Liver (tissue), 8 donors: ENCODE measurements at regions not wholly inside any gene's neighbourhood (a gene's known extent, or its start where the extent isn't known, plus 50 kb on each side); places are given as distances from the start of the nearest gene placed in this dataset.

Experiments used
- DNase-seq: peaks from one replicate; pipeline ENCODE4 v3.0.0-alpha.2; 2017; ENCODE audit warnings: low spot score
- H3K27ac ChIP-seq, 2 donors: one replicate each; pipeline ENCODE4 v1.7.0; 2013; ENCODE audit warnings: inconsistent platforms in 2 of 2, low read length in 2 of 2, control low read depth in 1 of 2, low read depth in 1 of 2, mild to moderate bottlenecking in 1 of 2
- H3K27me3 ChIP-seq, 4 donors: one replicate each; pipeline versions ENCODE4 v1.6.1 to v1.7.0; 2013; ENCODE audit warnings: low read length in 3 of 4, inconsistent platforms in 1 of 4, mild to moderate bottlenecking in 1 of 4, moderate library complexity in 1 of 4; ENCODE audit not compliant: control insufficient read depth in 4 of 4, insufficient read depth in 4 of 4
- H3K36me3 ChIP-seq, 4 donors: one replicate each; pipeline versions ENCODE4 v1.6.1 to v1.7.0; 2013; ENCODE audit warnings: low read length in 3 of 4, mild to moderate bottlenecking in 3 of 4, low read depth in 1 of 4, moderate library complexity in 1 of 4; ENCODE audit not compliant: control insufficient read depth in 4 of 4, insufficient read depth in 3 of 4
- H3K4me1 ChIP-seq, 4 donors: one replicate each; pipeline versions ENCODE4 v1.6.1 to v1.7.0; 2013; ENCODE audit warnings: low read length in 3 of 4, mild to moderate bottlenecking in 3 of 4, moderate library complexity in 1 of 4; ENCODE audit not compliant: control insufficient read depth in 4 of 4, insufficient read depth in 4 of 4
- H3K4me3 ChIP-seq, 3 donors: one replicate each; pipeline versions ENCODE4 v1.6.1 to v1.7.0; 2013; ENCODE audit warnings: low read length in 3 of 3, control low read depth in 1 of 3, low read depth in 1 of 3, mild to moderate bottlenecking in 1 of 3
- H3K9ac ChIP-seq, 2 donors: one replicate each; pipeline ENCODE4 v1.7.0; 2013; ENCODE audit warnings: low read length in 2 of 2, mild to moderate bottlenecking in 2 of 2, moderate library complexity in 2 of 2, control low read depth in 1 of 2, low read depth in 1 of 2
- H3K9me3 ChIP-seq, 4 donors: one replicate each; pipeline versions ENCODE4 v1.6.1 to v1.7.0; 2013; ENCODE audit warnings: low read length in 3 of 4; ENCODE audit not compliant: control insufficient read depth in 4 of 4
- EGR1 ChIP-seq, 2 donors: IDR thresholded peaks; 2 replicates each; pipeline ENCODE4 v1.6.1; 2016 to 2018; ENCODE audit warnings: antibody characterized with exemption in 2 of 2, low read depth in 2 of 2
- FOXA1 ChIP-seq: IDR thresholded peaks from 2 replicates; pipeline ENCODE4 v1.6.1; 2016; ENCODE audit warnings: antibody characterized with exemption
- FOXA2 ChIP-seq: IDR thresholded peaks from 2 replicates; pipeline ENCODE4 v1.6.1; 2016; ENCODE audit warnings: antibody characterized with exemption
- GABPA ChIP-seq, 2 donors: IDR thresholded peaks in 1 of 2; conservative IDR thresholded peaks in 1 of 2; 2 replicates each; pipeline ENCODE4 v1.6.1; 2016; ENCODE audit warnings: antibody characterized with exemption in 2 of 2, mild to moderate bottlenecking in 1 of 2, moderate library complexity in 1 of 2
- HNF4A ChIP-seq, 2 donors: conservative IDR thresholded peaks; 2 replicates each; pipeline ENCODE4 v1.6.1; 2016; ENCODE audit warnings: antibody characterized with exemption in 2 of 2, mild to moderate bottlenecking in 2 of 2
- HNF4G ChIP-seq: IDR thresholded peaks from 2 replicates; pipeline ENCODE4 v1.6.1; 2016; ENCODE audit warnings: antibody characterized with exemption
- JUND ChIP-seq, 2 donors: IDR thresholded peaks; 2 replicates each; pipeline ENCODE4 v1.6.1; 2016; ENCODE audit warnings: antibody characterized with exemption in 2 of 2
- NR2F2 ChIP-seq: IDR thresholded peaks from 2 replicates; pipeline ENCODE4 v1.6.1; 2016; ENCODE audit warnings: antibody characterized with exemption
- RAD21 ChIP-seq, 2 donors: IDR thresholded peaks; 2 replicates each; pipeline ENCODE4 v1.6.1; 2016; ENCODE audit warnings: antibody characterized with exemption in 2 of 2, mild to moderate bottlenecking in 2 of 2
- RXRA ChIP-seq, 2 donors: IDR thresholded peaks; 2 replicates each; pipeline ENCODE4 v1.6.1; 2017 to 2018; ENCODE audit warnings: antibody characterized with exemption in 2 of 2, mild to moderate bottlenecking in 1 of 2
- SP1 ChIP-seq: IDR thresholded peaks from 2 replicates; pipeline ENCODE4 v1.6.1; 2018; ENCODE audit warnings: antibody characterized with exemption, mild to moderate bottlenecking
- TAF1 ChIP-seq: conservative IDR thresholded peaks from 2 replicates; pipeline ENCODE4 v1.6.1; 2016; ENCODE audit warnings: antibody characterized with exemption, mild to moderate bottlenecking
- WGBS: extraction: QIAGEN DNeasy Blood & Tissue Kit; methylation state at CpG from one replicate; pipeline ENCODE4 v1.1.7; 2013; 5-methylcytosine and 5-hydroxymethylcytosine counted together
- TF ChIP-seq, protein P1 (sequence below): IDR thresholded peaks from 2 replicates; pipeline ENCODE4 v1.6.1; 2016; ENCODE audit warnings: antibody characterized with exemption
- TF ChIP-seq, protein P2 (sequence below): IDR thresholded peaks from 2 replicates; pipeline ENCODE4 v1.6.1; 2016; ENCODE audit warnings: antibody characterized with exemption
- TF ChIP-seq, protein P3 (sequence below): fragments of 150-350 bp; IDR thresholded peaks from 2 replicates; pipeline ENCODE4 v1.5.1; 2017; ENCODE audit warnings: improper control_type of control experiment, low read depth, low read length; ENCODE audit not compliant: missing input control
- donor health status: healthy.
- donor health status: healthy.
- donor health status: healthy.
- donor health status: healthy.
- donor health status: healthy.

DNA sequence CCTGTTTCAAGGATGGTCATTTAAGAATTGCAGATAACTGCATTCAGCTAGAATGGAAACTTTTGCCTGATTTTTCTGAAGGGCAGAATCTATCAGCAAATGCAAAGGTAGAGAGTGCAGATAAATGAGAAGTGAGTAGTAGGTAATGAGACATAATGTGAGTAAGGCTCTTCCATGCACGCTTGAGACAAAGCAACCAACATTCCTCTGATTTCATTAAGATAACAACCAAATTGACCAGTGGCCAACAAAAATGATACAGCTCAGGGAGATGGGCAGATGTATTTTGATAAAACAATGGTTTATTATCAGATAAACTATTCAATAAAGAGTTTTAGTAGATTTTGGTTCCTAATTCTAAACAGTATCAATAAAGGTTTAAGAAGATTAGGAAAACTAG, 404.4 kb upstream of the PBX1 start (continued):
- TF ChIP-seq, protein P1, sequence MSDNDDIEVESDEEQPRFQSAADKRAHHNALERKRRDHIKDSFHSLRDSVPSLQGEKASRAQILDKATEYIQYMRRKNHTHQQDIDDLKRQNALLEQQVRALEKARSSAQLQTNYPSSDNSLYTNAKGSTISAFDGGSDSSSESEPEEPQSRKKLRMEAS: no peak

DNA sequence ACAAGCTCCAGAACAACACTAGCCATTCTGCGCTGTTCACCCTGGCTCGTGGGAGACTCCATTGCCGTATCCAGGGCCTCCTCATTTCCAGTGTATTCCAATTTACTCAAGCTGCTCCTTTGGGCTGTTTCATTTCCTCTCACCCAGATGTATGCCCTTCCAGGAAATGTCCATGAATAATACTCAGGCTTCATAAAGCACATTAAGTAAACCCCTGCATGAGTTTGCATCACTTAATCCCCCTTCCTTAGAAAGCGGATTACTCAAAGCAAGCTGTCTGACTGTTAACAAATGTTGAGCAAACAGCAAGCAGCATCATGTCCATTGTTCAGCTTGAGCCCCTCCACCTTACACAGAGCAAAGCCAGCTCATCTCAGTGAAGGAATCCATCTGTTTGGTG, 403.6 kb upstream of the PBX1 start:
- Histone ChIP-seq H3K9me3 (no peaks in the 10 kb centered on the region), H3K4me1 (no peaks in the 10 kb centered on the region), H3K36me3 (no peaks in the 10 kb centered on the region), H3K9ac (no peak overlapping the region), H3K27ac (no peak overlapping the region), H3K4me3 (no peak overlapping the region), H3K27me3 (peaks cover 0 to 4% (median 0%) of the 10 kb centered on the region in 4 donors)
- TF ChIP-seq, protein P2, sequence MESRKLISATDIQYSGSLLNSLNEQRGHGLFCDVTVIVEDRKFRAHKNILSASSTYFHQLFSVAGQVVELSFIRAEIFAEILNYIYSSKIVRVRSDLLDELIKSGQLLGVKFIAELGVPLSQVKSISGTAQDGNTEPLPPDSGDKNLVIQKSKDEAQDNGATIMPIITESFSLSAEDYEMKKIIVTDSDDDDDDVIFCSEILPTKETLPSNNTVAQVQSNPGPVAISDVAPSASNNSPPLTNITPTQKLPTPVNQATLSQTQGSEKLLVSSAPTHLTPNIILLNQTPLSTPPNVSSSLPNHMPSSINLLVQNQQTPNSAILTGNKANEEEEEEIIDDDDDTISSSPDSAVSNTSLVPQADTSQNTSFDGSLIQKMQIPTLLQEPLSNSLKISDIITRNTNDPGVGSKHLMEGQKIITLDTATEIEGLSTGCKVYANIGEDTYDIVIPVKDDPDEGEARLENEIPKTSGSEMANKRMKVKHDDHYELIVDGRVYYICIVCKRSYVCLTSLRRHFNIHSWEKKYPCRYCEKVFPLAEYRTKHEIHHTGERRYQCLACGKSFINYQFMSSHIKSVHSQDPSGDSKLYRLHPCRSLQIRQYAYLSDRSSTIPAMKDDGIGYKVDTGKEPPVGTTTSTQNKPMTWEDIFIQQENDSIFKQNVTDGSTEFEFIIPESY: no peak
- TF ChIP-seq TAF1 (no peak), JUND (IDR thresholded peaks at IDR 0.05) (no peak)
- 54% methylated on average over 4 of the region's 4 CpGs for WGBS
- no peak for DNase-seq

DNA sequence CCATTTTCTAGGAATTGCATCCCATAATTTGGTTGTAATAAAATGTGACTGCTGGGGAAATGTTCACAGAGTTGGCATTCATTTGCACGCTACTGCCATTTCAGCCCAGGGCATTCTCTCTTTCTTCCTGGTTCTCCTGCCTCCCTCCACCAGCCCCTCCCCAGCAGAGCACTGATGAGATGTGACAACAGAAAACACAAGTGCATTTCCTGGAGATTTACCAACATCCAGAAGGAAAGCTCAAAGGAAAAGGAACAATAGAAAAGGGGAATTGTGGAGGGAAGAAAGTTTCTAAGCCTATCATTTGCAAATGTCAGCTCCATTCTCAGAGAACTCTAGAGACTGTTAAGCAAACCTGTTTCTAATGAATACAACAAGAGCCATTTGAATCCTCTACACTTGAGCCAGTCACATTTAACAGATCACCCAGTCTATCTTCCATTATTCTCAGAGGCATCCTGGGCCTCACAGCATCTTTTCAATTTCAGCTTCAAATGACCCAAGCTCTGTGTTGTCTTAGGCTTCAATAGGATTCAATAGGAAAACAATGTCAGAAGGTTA, 395.6 kb upstream of the PBX1 start:
- Histone ChIP-seq H3K4me3 (no peak overlapping the region), H3K36me3 (no peaks in the 10 kb centered on the region), H3K27ac (no peak overlapping the region), H3K27me3 (no peaks in the 10 kb centered on the region), H3K9ac (no peak overlapping the region), H3K9me3 (no peaks in the 10 kb centered on the region), H3K4me1 (no peaks in the 10 kb centered on the region)
- TF ChIP-seq TAF1 (no peak), EGR1 (IDR thresholded peaks at IDR 0.05; ENCODE audit: low read depth in 2 of 2) (no peak), SP1 (no peak), HNF4A (conservative IDR thresholded peaks at IDR 0.05) (no peak), RXRA (IDR thresholded peaks at IDR 0.05) (no peak), RAD21 (IDR thresholded peaks at IDR 0.05) (no peak), GABPA (IDR thresholded peaks at IDR 0.05 in 1 of 2, conservative IDR thresholded peaks at IDR 0.05 in 1 of 2) (no peak), HNF4G (no peak), NR2F2 (no peak), FOXA2 (no peak), FOXA1 (no peak)
- TF ChIP-seq, protein P2: no peak
- TF ChIP-seq, protein P3, sequence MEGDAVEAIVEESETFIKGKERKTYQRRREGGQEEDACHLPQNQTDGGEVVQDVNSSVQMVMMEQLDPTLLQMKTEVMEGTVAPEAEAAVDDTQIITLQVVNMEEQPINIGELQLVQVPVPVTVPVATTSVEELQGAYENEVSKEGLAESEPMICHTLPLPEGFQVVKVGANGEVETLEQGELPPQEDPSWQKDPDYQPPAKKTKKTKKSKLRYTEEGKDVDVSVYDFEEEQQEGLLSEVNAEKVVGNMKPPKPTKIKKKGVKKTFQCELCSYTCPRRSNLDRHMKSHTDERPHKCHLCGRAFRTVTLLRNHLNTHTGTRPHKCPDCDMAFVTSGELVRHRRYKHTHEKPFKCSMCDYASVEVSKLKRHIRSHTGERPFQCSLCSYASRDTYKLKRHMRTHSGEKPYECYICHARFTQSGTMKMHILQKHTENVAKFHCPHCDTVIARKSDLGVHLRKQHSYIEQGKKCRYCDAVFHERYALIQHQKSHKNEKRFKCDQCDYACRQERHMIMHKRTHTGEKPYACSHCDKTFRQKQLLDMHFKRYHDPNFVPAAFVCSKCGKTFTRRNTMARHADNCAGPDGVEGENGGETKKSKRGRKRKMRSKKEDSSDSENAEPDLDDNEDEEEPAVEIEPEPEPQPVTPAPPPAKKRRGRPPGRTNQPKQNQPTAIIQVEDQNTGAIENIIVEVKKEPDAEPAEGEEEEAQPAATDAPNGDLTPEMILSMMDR: no peak
- TF ChIP-seq, protein P1: no peak
- DNase-seq: no peak
- WGBS: 87% methylated on average over 1 of the region's 1 CpG
